Upper lobe of right lung (tissue), 1 donor: ENCODE measurements at regions not wholly inside any gene's neighbourhood (a gene's known extent, or its start where the extent isn't known, plus 50 kb on each side); places are given as distances from the start of the nearest gene placed in this dataset.
A peak's percentile ranks its signal among the peaks of the same experiment; 100 is the strongest.

ENCODE experiments used
- ATAC-seq: fragments of 200-7000 bp; cut with Tn5 transposase; one replicate; pipeline ENCODE4 v1.9.1; 2020; ENCODE audit warnings: mild to moderate bottlenecking, moderate library complexity
- DNase-seq: peaks from one replicate; pipeline ENCODE4 v3.0.0-alpha.2; 2020
- H3K27ac ChIP-seq: fragments of 200-600 bp; one replicate; pipeline ENCODE4 v1.8.0; 2022
- H3K27me3 ChIP-seq: fragments of 200-600 bp; one replicate; pipeline ENCODE4 v1.8.0; 2022; ENCODE audit warnings: mild to moderate bottlenecking
- H3K36me3 ChIP-seq: fragments of 200-600 bp; one replicate; pipeline ENCODE4 v1.8.0; 2022
- H3K4me1 ChIP-seq: fragments of 200-600 bp; one replicate; pipeline ENCODE4 v1.8.0; 2022
- H3K4me3 ChIP-seq: fragments of 200-600 bp; one replicate; pipeline ENCODE4 v1.8.0; 2022; ENCODE audit warnings: mild to moderate bottlenecking
- H3K9me3 ChIP-seq: fragments of 200-600 bp; one replicate; pipeline ENCODE4 v1.8.0; 2022
- CTCF ChIP-seq: fragments of 200-600 bp; IDR thresholded peaks from one replicate; pipeline ENCODE4 v1.8.0; 2022; ENCODE audit warnings: antibody characterized with exemption
- intact Hi-C: fragments of 100-400 bp; cut with DNase I; formaldehyde crosslinking; loops from one replicate; pipeline ENCODE4 v1.11.0; 2022
- donor health status: DM: no; HTN: yes; CAD: no; lungs with severe emphysema.

- no peak for ATAC-seq
- intact Hi-C loops, result no loop called here
- no peak overlapping the region for H3K27ac ChIP-seq
These were observed 157.7 kb upstream of the NECTIN1 start for GRCh38 chr11:119886667-119887230.

GRCh38 chr11:119885861-119886567 is 157.0 kb upstream of the NECTIN1 start:
- no peak overlapping the region for H3K27ac ChIP-seq
- peak; percentile 13 for ATAC-seq
- no peaks in the 10 kb centered on the region for H3K36me3 ChIP-seq

More at GRCh38 chr11:119886667-119887230, 157.7 kb upstream of the NECTIN1 start:
- no peak for TF ChIP-seq CTCF
- Histone ChIP-seq H3K36me3 (no peaks in the 10 kb centered on the region), H3K4me3 (no peak overlapping the region), H3K4me1 (no peaks in the 10 kb centered on the region), H3K27me3 (peaks cover 8% of the 10 kb centered on the region), H3K9me3 (no peaks in the 10 kb centered on the region)
- DNase-seq, result no peak

GRCh38 chr11:119885067-119885466 is 156.1 kb upstream of the NECTIN1 start:
- no peaks in the 10 kb centered on the region for H3K4me1 ChIP-seq
- no peak overlapping the region for H3K4me3 ChIP-seq
- H3K27me3 ChIP-seq, result no peaks in the 10 kb centered on the region
- no peak overlapping the region for H3K27ac ChIP-seq
- no peak for ATAC-seq
- H3K9me3 ChIP-seq, result no peaks in the 10 kb centered on the region
- no peak for TF ChIP-seq CTCF
- intact Hi-C loops, result no loop called here
- no peaks in the 10 kb centered on the region for H3K36me3 ChIP-seq
- DNase-seq, result no peak

More at GRCh38 chr11:119885861-119886567, 157.0 kb upstream of the NECTIN1 start:
- intact Hi-C loops, result no loop called here
- H3K4me1 ChIP-seq, result no peaks in the 10 kb centered on the region
- H3K27me3 ChIP-seq, result peaks cover under 1% of the 10 kb centered on the region
- DNase-seq, result no peak
- no peak for TF ChIP-seq CTCF
- H3K4me3 ChIP-seq, result no peak overlapping the region
- no peaks in the 10 kb centered on the region for H3K9me3 ChIP-seq

DNA sequence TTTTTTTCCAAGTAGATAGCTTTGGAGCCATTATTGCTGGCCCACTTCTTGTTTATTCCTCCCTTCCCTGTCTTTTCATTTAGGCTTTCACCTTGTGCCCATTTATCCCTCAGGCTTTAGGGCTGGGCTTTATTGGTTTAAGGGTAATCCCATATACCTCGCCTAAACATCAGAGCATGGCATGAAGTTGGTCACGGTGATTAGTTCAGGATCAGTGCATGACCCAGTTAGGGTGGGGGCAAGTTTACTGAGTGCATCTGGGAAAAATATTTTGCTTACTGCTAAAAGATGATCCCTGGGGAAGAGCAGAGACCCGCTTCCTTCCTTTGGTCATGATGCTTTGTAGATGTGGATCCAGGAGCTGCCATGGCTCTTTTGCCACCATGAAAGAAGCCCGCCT is 153.3 kb upstream of the NECTIN1 start:
- Histone ChIP-seq H3K27me3 (no peaks in the 10 kb centered on the region), H3K4me1 (no peaks in the 10 kb centered on the region), H3K4me3 (no peak overlapping the region), H3K27ac (no peak overlapping the region), H3K9me3 (no peaks in the 10 kb centered on the region), H3K36me3 (no peaks in the 10 kb centered on the region)
- no peak for ATAC-seq
- intact Hi-C loops, result no loop called here
- no peak for TF ChIP-seq CTCF
- DNase-seq, result no peak

GRCh38 chr11:119880873-119881272 is 151.9 kb upstream of the NECTIN1 start:
- ATAC-seq (no peak), DNase-seq (peak; percentile 8)
- no peaks in the 10 kb centered on the region for H3K36me3 ChIP-seq
- no peak overlapping the region for H3K27ac ChIP-seq
- intact Hi-C loops, result no loop called here
- no peak overlapping the region for H3K4me3 ChIP-seq
- H3K27me3 ChIP-seq, result peaks cover 4% of the 10 kb centered on the region
- TF ChIP-seq CTCF, result no peak
- H3K4me1 ChIP-seq, result no peaks in the 10 kb centered on the region
- no peaks in the 10 kb centered on the region for H3K9me3 ChIP-seq
